Eye (tissue), 1 donor: ENCODE measurements at regions not wholly inside any gene's neighbourhood (a gene's known extent, or its start where the extent isn't known, plus 50 kb on each side); places are given as distances from the start of the nearest gene placed in this dataset.

Experiments used
- DNase-seq: peaks from one replicate; pipeline ENCODE4 v3.0.0-alpha.2; 2015

DNA sequence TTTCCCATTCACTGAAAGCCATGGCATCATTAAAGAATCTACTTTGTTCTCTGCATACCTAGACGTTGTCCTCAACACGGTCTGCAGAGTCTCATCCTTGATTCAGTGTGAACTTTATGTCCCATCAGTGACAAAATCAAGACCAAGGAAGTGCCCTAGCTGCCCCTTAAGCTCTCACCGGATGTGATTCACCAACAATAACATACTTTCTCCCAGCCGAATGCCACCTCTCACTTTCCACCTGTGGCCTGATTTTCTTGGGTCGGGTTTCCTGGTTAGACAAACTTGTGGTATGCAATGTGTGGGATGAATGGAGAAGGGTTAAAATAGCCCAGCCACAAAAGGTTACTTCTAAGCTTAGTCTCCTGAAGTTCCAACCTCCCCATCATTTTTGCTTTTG is 145.3 kb upstream of the PAPPA start:
- no peak for DNase-seq

DNA sequence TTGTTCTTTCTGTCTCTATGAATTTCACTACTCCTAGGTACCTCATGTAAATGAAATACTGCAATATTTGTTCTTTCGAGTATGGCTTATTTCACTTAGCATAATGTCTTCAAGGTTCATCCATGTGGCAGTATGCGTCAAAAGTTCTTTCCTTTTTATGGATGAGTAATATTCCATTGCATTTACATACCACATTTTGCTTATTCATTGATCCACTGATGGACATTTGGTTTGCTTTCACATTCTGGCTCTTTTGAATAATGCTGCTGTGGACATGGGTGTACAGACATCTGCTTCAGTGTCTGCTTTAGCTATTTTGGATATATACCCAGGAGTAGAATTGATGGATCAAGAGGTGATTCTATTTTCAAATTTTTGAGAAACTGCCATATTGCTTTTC is 144.2 kb upstream of the PAPPA start:
- DNase-seq: no peak

DNA sequence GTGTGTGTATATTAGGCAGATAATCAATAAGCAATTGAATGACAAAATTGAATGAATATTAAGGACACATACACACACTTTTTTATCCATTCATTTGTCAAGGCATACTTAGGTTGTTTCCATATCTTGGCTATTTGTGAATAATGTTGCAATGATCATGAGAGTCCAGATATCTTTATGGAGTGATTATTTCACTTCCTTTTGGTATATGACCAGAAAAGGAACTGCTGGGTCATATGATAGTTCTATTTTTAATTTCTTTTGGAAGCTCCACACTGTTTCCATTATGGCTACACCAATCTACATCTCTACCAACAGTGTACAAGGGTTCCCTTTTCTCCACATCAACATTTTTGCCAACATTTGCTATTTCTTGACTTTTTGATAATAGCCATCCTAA is 137.7 kb upstream of the PAPPA start:
- no peak for DNase-seq

DNA sequence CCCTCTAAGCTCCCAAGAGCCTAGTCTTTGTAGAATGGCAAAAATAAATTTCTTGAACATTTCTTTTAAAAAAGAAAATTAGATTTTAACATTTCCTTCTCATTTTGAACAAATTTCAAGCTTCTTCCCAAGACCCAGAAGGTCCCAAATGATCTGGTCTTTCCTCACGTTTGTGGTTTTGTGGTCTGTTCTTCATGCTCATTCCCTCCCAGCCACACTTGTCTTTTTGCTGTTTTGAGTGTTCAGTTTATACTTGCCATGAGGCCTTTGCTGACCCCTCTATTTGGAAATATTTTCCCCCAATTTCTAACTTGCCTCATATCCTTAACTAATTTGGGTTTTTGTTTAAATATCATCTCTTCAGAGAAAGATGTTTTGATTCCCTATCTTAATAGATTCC is 133.4 kb upstream of the PAPPA start:
- no peak for DNase-seq

DNA sequence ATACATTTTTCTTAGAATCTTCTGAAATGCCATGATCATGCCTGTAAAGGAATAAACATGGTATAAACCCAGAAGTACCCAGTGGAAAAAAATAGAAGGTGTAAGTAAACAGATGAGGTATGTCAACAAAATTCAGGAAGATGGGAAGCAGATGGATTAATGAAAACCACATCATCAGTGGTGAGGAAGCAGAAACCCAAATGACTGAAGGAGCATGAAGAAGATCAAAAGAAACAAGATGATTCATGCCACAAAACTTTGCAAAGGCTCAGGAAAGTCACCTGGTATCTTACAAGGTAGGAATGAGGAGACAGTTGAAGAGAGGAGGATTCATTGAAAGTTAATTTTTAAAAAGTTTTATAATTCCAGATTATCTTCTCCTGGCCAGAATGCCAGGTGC is 132.8 kb upstream of the PAPPA start:
- DNase-seq: no peak

DNA sequence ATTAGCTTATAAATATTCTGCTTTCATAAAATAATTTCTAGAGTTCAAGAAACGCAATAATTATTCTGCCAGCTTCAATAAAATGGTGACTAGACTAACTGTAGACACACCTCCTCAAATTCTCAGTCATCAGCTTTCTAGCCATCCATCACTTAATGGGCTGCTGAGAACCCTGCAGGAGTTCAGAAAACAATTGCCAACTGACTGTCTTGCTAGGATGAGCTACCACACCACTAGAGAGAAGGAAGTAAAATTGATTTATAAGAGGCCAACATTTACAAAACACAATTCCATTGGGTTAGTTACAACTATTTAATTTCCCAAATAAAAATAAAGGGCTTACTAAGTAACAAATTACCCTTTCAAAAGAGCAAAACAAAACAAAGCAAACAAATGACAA is 126.5 kb upstream of the PAPPA start:
- no peak for DNase-seq

DNA sequence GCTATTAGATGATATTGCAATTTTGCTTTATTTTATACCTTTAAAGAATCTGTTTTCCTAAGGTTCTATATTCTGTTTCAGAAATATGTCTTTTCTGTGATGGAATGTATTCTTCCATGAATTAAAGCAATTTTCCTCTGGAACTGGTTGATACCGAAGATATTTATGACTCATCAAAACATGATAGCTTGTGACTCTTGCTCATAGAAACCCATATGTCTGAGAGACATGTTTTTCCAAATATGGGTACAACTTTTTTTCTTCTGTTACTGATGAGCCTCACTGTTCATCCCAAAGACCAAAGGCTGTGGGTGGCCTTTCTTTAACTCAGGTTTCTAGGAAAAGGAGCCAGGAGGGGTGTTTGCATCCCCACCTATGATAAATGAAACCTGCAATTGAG is 126.1 kb upstream of the PAPPA start:
- DNase-seq: no peak

DNA sequence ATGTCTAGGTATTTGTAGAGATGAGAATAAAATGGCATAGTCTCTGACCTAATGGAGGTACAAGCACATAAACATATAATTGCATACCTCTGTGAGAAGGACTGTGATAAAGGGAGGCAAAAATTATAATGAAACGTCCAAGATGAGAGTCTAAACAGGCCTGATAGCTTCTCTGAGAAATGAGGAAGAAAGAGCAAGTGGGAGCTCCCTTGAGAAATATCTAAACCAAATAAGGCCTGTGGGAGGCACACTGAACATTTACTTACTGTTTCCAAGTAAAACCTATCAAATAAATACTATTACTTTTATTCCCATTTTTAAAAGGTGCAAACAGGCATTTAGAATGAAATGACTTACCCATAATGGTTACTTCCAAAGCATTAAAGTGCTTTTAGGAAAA is 125.6 kb upstream of the PAPPA start:
- DNase-seq: no peak

DNA sequence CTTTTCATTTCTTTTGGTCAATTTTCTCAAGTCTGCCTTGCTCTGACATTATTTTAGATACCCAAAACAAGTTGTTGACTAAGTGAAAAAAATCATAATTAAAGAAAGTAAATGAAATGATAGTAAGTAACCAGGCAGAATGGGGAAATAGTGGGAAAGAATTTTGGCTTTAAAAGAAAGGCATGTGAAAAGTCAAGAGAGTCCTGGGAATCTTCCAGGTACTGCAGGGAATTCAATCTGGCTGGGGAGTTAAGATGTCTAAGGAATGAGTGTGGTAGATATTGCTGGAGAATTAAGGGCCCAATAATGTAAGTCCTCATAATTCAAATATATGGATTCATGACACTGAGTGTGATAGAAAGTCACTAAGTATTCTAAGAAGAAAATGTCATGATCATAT is 123.1 kb upstream of the PAPPA start:
- DNase-seq: no peak

DNA sequence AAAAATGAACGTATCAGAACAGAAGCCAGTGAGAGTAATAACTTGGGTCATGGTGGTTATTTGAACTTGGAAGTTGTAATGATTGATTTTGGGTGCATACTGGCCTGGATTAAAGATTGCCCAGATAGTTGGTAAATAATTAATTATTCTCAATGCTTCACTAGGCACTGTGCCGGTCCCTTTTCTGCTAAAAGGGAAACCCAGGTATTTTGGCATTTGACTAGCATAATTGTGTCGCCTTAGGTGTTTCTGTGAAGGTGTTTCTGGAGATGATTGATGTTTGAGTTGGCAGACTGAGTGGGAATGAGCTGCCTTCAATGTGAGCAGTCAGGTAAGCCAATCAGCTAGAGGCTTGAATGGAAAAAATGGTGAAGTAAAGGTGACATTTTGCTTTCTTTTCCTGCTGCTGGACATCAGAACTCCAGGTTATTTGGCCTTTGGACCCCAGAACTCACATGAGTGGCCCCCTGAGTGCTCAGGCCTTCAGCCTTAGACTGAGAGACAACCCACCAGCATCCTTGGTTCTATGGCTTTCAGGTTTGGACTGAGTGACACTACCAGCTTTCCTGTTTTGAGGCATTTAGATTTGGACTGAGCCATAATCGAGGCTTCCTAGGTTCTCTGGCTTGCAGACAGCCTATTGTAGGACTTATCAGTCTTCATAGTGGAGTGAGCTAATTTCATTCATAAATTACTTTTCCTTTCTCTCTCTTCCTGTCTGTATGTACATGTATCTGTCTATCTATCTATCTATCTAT is 120.7 kb upstream of the PAPPA start:
- DNase-seq: no peak

DNA sequence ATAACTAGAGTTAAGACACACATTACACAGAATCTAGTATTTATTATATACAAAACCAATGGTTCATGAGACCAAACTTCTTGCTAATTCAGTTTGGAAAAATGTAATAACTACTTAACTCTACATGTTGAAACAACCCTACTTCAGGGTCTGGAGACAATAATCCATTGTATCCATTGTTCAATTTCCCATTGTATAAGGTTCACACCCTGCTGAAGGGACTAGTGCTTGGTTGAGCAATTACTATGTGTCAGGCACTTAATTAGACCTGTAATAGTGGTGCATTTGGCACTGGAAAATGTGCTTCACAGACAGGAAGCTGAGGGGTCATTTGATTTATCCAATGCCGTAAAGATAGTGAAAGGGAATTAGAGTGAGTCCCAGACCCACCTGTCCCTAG is 114.3 kb upstream of the PAPPA start:
- DNase-seq: no peak

DNA sequence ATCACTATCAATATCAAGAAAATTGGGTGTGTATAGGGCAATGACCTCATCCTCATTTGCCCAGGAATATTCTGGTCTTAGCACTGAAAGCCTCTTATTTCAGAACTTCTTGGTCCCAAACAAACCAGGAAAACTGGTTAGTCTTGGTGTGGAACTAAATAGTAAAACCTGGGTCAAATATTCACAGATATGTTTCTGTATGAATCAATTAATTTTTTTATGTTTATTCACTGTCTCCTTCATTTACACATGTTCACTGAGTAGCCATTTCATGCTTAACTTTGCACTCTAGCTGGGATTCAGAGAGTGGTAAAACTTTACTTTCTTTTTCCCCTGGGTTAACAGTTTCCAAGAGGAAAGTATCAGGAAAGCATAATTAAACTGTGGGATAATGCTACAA is 113.7 kb upstream of the PAPPA start:
- no peak for DNase-seq

DNA sequence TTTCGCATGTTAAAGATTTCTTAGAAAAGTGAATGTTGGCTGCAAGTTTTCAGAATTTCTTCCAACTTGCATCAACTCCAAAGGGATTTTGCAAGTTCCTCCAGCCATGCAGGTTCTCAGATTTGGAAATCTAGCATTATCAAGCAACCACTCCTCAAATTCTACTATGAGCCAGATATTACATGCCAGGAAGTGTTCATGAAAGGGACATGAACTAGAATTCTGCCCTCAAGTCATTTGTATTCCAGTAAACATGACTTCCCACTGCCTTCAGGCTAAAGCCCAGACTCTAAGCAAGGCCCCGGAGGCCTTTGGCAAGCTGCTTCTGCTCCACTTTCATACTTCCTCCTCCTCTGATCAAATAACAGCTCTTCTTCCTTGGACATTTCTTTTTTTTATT is 111.3 kb upstream of the PAPPA start:
- DNase-seq: no peak

DNA sequence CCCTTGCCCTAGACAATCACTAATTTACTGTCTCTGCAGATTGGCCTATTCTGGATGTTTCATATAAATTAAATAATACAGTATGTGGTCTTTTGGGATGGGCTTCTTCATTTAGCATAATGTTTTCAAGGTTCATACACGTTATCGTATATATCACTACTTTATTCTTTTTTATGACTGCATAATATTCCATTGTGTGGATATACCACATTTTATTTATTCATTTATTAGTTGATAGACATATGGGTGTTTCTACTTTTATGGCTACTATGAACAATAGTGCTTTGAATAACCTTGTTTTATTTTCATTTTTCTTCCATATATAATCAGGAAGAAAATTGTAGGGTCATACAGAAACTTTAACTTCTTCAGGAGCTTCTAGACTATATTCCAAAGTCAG is 108.5 kb upstream of the PAPPA start:
- no peak for DNase-seq

DNA sequence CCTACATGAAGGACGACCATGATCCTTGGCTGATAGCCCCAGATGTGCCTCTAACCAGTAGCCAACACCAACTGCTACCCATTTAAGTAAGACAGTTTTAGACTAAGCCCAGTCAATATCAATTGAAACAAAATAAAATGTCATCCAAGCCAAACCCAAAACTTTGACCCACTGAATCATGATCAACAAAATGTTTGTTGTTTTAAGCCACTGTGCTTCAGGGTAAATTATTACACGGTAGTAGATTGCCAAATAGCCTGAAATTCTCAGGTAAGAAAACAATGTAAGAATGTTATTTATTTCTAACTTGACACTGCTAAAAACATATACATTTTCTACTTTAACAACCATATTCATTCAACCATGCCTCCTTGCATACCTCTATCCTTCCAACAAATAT is 105.5 kb upstream of the PAPPA start:
- no peak for DNase-seq

DNA sequence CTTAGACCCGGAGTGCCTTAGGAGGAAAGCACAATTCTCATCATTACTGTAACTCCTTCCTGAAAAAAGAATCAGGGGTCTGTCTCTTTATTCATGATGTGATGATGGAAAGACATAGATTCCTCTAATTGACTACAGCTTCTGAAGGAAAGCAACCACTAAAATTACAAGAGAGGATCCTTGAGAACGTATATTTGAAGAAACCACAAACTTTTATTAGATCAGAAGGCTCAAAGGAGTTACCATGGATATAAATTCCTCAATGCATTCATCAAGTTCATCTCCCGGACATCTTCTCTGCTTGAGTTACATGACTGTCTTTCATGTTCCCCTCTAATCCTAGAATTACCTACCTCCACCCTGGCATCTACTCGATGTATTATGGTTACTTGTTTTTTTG is 104.1 kb upstream of the PAPPA start:
- no peak for DNase-seq

DNA sequence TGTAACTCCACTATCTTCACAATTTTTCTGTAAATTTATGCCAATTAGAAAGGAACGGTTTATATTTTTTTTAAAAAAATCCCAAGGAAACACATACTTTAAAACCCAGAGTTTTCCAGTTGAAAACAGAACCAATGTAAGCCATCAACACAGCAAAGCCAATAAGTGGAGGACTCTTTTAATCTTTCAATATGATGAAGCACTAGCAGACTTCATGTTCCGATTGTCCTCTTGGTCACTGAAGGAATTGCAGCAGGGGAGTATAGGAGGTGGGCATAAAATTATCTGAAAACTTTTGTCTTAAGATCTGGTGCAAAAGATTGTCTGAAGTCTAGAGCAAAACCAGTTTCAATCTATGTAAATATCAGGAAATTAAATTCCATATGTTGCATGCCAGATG is 102.1 kb upstream of the PAPPA start:
- DNase-seq: no peak

DNA sequence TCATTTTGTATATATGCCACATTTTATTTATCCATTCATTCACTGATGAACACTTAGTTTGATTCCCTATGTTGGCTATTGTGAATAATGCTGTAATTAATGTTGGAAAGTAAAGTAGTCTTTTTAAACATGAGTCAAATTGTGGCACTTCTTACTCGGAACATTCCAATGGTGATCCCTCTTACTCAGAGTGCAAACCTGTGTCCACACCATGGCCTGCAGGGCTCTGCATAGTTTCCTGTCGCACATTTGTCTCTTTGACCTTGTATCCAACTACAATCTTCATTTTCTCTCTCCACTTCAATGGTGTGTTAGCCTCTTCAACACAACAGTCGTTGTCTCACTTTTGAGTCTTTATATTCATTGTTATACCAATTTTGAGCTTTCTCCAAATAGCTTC is 98.1 kb upstream of the PAPPA start:
- DNase-seq: no peak

DNA sequence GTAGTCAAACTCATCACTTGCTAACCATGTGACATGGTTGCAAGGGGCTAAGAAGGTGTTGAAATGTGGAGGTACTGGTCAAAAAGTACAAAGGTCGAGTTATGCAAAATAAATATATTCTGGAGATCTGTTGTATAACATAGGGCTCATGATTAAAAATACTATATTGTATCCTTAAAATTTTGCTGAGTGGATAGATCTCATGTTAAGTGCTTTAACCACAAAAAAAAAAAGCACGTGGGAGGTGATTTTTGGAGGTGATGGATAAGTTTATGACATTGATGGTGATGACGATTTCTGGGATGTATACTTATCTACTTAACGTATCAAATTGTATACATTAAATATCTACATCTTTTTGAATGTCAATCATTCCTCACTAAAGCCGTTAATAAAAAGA is 96.2 kb upstream of the PAPPA start:
- no peak for DNase-seq

DNA sequence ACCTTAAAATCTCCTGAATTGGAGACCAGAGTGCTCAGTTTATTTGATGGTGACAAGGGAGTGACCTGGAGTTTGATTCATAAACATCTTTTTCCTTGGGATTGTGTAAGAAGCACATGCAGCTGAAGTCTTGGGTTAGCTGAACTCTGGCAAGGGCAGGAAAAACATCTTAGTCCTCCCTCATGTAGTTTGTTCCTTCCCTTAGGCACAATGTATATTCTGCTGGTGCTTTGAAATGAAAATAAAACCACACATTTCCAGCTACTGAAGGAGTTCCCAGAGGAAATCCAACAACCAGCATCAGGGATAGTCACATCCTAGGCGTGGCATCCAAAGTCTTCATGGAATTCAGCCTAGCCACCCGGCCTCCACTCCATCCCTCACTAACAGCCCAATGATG is 95.2 kb upstream of the PAPPA start:
- no peak for DNase-seq

DNA sequence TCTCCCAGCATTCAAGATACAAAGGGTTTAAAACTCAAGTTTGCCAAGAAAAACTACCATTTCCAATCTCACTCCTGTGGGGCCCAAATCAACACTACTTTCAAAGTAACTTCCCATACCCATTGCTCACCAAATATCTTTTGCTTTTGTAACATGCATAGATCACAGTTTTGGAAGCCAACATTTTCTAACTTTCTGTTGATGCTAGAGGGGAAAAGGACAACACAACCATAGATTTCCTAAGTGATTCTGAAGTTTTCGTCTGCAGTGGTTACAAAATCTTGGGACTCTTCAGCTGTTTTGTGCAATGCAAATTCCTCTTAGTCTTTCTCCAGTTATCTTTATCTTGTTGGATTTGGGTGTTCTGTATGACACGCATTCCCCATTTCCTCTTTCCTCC is 94.1 kb upstream of the PAPPA start:
- no peak for DNase-seq

DNA sequence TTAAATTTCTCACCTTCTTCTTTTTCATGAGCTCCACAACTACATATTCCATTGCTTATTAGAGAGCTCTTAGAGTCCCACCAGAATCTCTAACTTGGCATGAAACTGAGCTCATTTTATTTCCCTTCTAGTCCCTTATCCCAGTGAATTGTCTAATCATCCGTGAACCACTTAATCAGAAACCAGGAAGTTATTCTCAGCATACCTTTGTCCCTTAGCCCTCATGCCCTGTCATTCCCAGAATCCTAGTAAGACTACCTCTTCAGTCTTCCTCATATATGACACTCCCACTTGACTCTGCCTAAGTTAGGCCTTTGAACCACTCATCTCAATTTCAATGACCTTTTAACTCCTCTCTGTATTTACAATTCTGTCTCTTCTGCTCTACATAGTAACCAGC is 93.0 kb upstream of the PAPPA start:
- no peak for DNase-seq

DNA sequence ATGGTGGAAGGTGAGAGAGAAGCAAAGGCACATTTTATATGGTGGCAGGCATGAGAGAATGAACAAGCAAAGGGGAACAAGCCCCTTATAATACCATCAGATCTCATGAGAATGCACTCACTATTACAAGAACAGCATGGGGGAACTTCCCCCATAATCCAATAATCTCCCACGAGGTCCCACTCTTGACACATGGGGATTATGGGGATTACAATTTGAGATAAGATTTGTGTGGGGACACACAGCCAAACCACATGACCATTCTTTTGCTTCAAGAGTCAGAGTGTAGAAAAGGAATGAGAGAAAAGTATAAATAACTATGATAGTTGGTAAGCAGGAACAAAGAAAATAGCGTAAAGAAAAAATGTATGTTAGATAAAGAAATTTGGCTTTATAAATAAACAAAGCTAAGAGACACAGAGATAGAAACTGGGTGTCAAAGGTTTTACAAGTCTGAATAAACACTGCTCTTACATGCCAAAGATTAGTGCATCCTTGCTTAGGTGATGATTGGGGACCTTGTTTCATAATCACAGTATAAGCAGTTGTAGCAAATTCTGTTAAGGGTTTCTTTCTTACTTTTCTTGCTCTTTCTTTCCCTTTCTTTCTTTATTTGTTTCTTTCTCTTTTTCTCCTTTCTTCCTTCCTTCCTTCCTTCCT is 91.9 kb upstream of the PAPPA start:
- no peak for DNase-seq

DNA sequence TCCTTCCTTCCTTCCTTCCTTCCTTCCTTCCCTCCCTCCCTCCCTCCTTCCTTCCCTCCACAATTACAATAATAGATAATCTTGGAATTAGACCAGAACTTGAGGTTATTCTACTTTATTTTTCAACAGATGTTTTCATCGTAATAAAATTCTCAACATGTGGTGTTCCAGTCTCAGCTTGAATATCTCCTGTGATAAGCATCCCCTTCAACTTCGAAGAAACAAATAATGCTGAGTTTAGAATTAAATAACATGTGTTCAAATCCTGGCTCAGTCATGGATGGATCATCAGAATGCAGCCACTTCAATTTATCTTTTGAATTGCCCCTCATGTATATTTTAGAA is 91.4 kb upstream of the PAPPA start:
- DNase-seq: no peak

DNA sequence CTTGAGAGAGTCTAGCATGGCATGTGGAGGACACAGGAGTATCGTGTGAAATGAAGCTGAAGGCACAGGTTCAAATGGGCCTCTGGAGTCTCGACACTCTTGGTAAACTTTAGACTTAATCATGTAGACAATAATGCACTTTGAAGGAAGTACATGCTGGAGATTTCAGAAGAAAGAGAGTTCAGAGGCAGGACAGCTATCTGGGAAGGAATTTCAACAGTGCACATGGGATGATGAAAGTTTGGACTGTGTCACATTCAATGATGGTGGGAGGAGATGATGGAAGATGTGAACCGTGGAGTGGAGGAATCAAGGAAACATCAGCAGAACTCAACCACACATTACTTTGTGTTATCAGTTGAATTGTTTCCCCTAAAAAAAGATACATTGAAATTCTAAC is 88.6 kb upstream of the PAPPA start:
- DNase-seq: no peak
